Right lobe of liver (tissue), 6 donors: ENCODE measurements at regions not wholly inside any gene's neighbourhood (a gene's known extent, or its start where the extent isn't known, plus 50 kb on each side); places are given as distances from the start of the nearest gene placed in this dataset.

ENCODE experiments used
- ATAC-seq, 4 donors: fragments of 200-7000 bp; cut with Tn5 transposase; one replicate each; pipeline ENCODE4 v1.9.1; 2020; ENCODE audit warnings: mild to moderate bottlenecking in 4 of 4, moderate library complexity in 4 of 4
- DNase-seq, 3 donors: peaks; one replicate each; pipeline ENCODE4 v3.0.0-alpha.2; 2020
- H3K27ac ChIP-seq, 3 donors: fragments of 200-600 bp; one replicate each; pipeline ENCODE4 v1.8.0; 2022
- H3K27me3 ChIP-seq, 2 donors: fragments of 200-600 bp; one replicate each; pipeline ENCODE4 v1.8.0; 2022
- H3K36me3 ChIP-seq, 4 donors: fragments of 200-600 bp; sonication (generic) in 1 of 4; one replicate each; pipeline versions ENCODE4 v1.5.1 to v1.8.0; 2017 to 2022; ENCODE audit warnings: control low read depth in 1 of 4
- H3K4me1 ChIP-seq, 4 donors: fragments of 200-600 bp; sonication (generic) in 1 of 4; one replicate each; pipeline versions ENCODE4 v1.5.1 to v1.8.0; 2017 to 2022; ENCODE audit warnings: control low read depth in 1 of 4
- H3K4me3 ChIP-seq, 3 donors: fragments of 200-600 bp; one replicate each; pipeline ENCODE4 v1.8.0; 2022
- H3K9me3 ChIP-seq, 4 donors: fragments of 200-600 bp; sonication (generic) in 1 of 4; one replicate each; pipeline versions ENCODE4 v1.5.1 to v1.8.0; 2017 to 2022; ENCODE audit warnings: control low read depth in 1 of 4
- POLR2A ChIP-seq: fragments of 450-650 bp; IDR thresholded peaks from one replicate; pipeline ENCODE4 v1.6.1; 2017; ENCODE audit warnings: antibody characterized with exemption, mild to moderate bottlenecking
- WGBS: methylation state at CpG from one replicate; pipeline ENCODE4 v1.1.6; 2018; ENCODE audit warnings: low coverage, low lambda C conversion rate; ENCODE audit not compliant: insufficient coverage; ENCODE audit errors: missing lambda C conversion rate; 5-methylcytosine and 5-hydroxymethylcytosine counted together
- intact Hi-C, 2 donors: fragments of 100-400 bp; cut with DNase I; formaldehyde crosslinking; loops; one replicate each; pipeline versions ENCODE4 v1.11.2 to v1.14.1; 2022
- TF ChIP-seq, protein P1 (sequence below), 4 donors: fragments of 200-600 bp in 3 of 4; fragments of 450-650 bp in 1 of 4; IDR thresholded peaks; one replicate each; pipeline versions ENCODE4 v1.5.1 to v1.8.0; 2016 to 2022; ENCODE audit warnings: antibody characterized with exemption in 4 of 4, mild to moderate bottlenecking in 2 of 4
- donor health status: DM: no; HTN: yes; CAD: no.
- donor health status: DM: no; HTN: no; CAD: no.
- donor health status: DM: no; HTN: no; CAD: no.
- donor health status: DM: no; HTN: yes; CAD: no.
- donor health status: DM: no; HTN: yes; CAD: no.

DNA sequence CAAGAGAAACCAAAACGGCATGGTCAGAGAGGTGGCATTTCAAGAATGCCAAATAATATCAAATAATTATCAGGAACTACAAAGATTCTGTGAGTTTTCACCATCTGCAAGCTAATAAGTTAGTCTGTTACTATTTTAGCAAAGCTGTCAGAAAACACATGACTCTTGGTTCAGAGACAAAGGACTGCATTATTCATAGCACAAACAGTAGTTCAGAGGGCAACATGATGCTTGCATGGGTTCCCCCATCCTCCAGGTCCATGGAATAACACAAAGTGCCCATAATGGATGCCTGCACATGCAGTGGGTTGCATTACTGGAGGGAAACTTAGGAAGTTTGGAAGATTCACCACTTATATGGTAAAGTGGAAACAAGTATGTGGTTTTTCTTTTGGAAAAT is 228.8 kb upstream of the ALCAM start:
- TF ChIP-seq POLR2A, result no peak
- TF ChIP-seq, protein P1, sequence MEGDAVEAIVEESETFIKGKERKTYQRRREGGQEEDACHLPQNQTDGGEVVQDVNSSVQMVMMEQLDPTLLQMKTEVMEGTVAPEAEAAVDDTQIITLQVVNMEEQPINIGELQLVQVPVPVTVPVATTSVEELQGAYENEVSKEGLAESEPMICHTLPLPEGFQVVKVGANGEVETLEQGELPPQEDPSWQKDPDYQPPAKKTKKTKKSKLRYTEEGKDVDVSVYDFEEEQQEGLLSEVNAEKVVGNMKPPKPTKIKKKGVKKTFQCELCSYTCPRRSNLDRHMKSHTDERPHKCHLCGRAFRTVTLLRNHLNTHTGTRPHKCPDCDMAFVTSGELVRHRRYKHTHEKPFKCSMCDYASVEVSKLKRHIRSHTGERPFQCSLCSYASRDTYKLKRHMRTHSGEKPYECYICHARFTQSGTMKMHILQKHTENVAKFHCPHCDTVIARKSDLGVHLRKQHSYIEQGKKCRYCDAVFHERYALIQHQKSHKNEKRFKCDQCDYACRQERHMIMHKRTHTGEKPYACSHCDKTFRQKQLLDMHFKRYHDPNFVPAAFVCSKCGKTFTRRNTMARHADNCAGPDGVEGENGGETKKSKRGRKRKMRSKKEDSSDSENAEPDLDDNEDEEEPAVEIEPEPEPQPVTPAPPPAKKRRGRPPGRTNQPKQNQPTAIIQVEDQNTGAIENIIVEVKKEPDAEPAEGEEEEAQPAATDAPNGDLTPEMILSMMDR (IDR thresholded peaks at IDR 0.05), result no peak
- Histone ChIP-seq H3K27me3 (no peaks in the 10 kb centered on the region), H3K27ac (no peak overlapping the region), H3K4me1 (peaks cover 0 to 6% (median 0%) of the 10 kb centered on the region in 4 donors), H3K36me3 (no peaks in the 10 kb centered on the region), H3K4me3 (no peak overlapping the region), H3K9me3 (no peaks in the 10 kb centered on the region)
- intact Hi-C loops, result no loop called here
- no peak for ATAC-seq
- no peak for DNase-seq
- 83% methylated on average over 1 of the region's 1 CpG for WGBS

DNA sequence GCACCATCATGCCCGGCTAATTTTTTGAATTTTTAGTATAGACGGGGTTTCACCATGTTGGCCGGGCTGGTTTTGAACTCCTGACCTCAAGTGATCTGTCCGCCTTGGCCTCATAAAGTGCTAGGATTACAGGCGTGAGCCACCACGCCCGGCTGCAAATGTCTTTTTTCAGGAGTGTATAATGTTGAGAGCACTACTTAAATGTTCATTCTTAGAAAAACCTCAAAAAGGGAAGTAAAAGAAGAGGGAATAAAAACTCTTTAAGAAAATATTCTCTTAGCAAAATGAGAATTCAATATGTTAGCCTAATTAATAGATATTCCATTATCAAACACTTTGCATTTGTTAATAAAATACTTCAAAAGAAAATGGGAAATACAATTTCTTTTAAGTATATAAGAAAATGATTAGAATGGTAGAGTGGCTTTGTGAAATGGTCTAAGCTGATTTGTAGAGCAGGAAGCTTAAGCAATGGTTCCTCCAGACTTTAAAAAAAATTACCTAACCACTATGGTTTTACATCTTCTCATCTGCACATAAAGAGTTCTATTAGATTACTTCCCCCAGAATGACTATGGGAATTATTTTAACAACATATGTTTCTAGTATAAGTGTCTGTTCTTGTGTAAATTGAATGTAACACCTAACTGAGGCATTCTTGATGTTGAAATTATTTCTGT is 226.7 kb upstream of the ALCAM start:
- H3K4me1 ChIP-seq, result peaks cover 0 to 6% (median 0%) of the 10 kb centered on the region in 4 donors
- H3K27ac ChIP-seq, result no peak overlapping the region
- H3K36me3 ChIP-seq, result no peaks in the 10 kb centered on the region
- 62% methylated on average over 7 of the region's 7 CpGs for WGBS
- TF ChIP-seq, protein P1 (IDR thresholded peaks at IDR 0.05), result no peak
- TF ChIP-seq POLR2A, result no peak
- no peak overlapping the region for H3K4me3 ChIP-seq
- DNase-seq, result peak in 1 of 3 donors; percentile 16
- H3K9me3 ChIP-seq, result no peaks in the 10 kb centered on the region
- intact Hi-C loops, result no loop called here
- no peak for ATAC-seq
- H3K27me3 ChIP-seq, result no peaks in the 10 kb centered on the region

GRCh38 chr3:105140899-105141367 is 225.8 kb upstream of the ALCAM start:
- peak; percentile 43 to 88 (median 76) for ATAC-seq
- TF ChIP-seq POLR2A, result no peak
- TF ChIP-seq, protein P1 (IDR thresholded peaks at IDR 0.05), result no peak

DNA sequence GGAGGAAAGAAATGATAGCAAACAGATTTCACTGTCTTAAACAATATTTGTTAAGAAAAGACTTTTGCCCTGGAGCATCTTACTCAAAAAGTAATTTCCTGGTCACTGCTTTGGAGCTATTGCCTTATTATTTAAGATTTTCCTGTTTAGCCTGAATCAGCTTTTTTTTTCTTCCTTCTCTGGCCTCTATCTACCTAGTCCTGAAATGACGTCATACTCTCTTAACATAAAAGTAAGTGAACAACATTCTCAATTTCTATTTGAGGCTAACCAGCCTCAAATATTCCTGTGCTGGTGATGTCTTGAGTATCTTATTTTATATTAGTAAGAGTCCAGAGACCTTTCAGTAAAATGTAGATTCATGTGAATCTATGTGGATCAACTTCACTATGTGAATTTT is 221.9 kb upstream of the ALCAM start:
- intact Hi-C loops, result no loop called here
- Histone ChIP-seq H3K4me1 (peaks cover 0 to 6% (median 2%) of the 10 kb centered on the region in 4 donors), H3K4me3 (no peak overlapping the region), H3K27me3 (peaks cover 0 to 5% of the 10 kb centered on the region in 2 donors), H3K27ac (no peak overlapping the region), H3K36me3 (no peaks in the 10 kb centered on the region), H3K9me3 (no peaks in the 10 kb centered on the region)
- WGBS, result 67% methylated on average over 1 of the region's 1 CpG
- TF ChIP-seq POLR2A, result no peak
- TF ChIP-seq, protein P1 (IDR thresholded peaks at IDR 0.05), result no peak
- ATAC-seq, result no peak
- DNase-seq, result no peak

More at GRCh38 chr3:105140899-105141367, 225.8 kb upstream of the ALCAM start:
- intact Hi-C loops, result no loop called here
- Histone ChIP-seq H3K4me3 (no peak overlapping the region), H3K27ac (no peak overlapping the region), H3K27me3 (no peaks in the 10 kb centered on the region), H3K36me3 (no peaks in the 10 kb centered on the region), H3K4me1 (peaks cover 0 to 6% (median 0%) of the 10 kb centered on the region in 4 donors), H3K9me3 (no peaks in the 10 kb centered on the region)
- no peak for DNase-seq
- WGBS, result 34% methylated on average over 2 of the region's 2 CpGs
